GM12878 (cell line): ENCODE measurements at regions not wholly inside any gene's neighbourhood (a gene's known extent, or its start where the extent isn't known, plus 50 kb on each side); places are given as distances from the start of the nearest gene placed in this dataset.

Experiments used
- ATAC-seq: fragments of 200-7000 bp; cut with Tn5 transposase; 3 replicates; pipeline ENCODE4 v1.9.1; 2020; ENCODE audit warnings: mild to moderate bottlenecking, moderate library complexity
- BruUV-seq: library from RNA; stranded (reverse); fragments of 400-500 nt; replicated peaks from 2 replicates; lab custom pipeline; 2021; lab: Mats Ljungman, UMichigan
- CTCF ChIA-PET: fragments of 300-600 bp; sonication (Branson Sonifier 250); formaldehyde crosslinking; extraction: SDS; loops from one replicate; lab custom pipeline; 2021; ENCODE audit warnings: inconsistent platforms; lab: Yijun Ruan, JAX
- POLR2A ChIA-PET: fragments of 350-600 bp; formaldehyde crosslinking; extraction: SDS; loops from one replicate; lab custom pipeline; 2021; ENCODE audit warnings: inconsistent platforms; lab: Charles Lee
- RAD21 ChIA-PET: fragments of 300-600 bp; sonication (Branson Sonifier 250); formaldehyde crosslinking; loops from one replicate; lab custom pipeline; 2023; ENCODE audit warnings: antibody characterized with exemption; ENCODE audit not compliant: unreplicated experiment; lab: Charles Lee
- SMC1A ChIA-PET: fragments of 300-600 bp; sonication (Branson Sonifier 250); formaldehyde crosslinking; loops from one replicate; lab custom pipeline; 2023; ENCODE audit not compliant: unreplicated experiment, uncharacterized antibody; lab: Charles Lee
- DNase-seq: peaks from one replicate; pipeline ENCODE4 v3.0.0-alpha.2; 2011; ENCODE audit warnings: low read depth, low spot score
- FAIRE-seq: peaks from 3 replicates; lab custom pipeline; 2011; peaks lifted over from hg19 to GRCh38; lab: Jason Lieb, UNC
- H2AFZ ChIP-seq: 2 replicates; pipeline ENCODE4 v1.6.0; 2011; ENCODE audit warnings: low read depth, low read length, control low read depth; ENCODE audit not compliant: control insufficient read depth
- H3K27ac ChIP-seq: 2 replicates; pipeline ENCODE4 v1.5.1; 2011; ENCODE audit warnings: control low read depth; ENCODE audit not compliant: control insufficient read depth, insufficient read depth
- H3K27me3 ChIP-seq, 2 experiments: replicated peaks in 1 of 2; 2 replicates each; pipeline versions ENCODE4 v1.6.0 to v1.6.1; 2011; ENCODE audit warnings: low read length in 1 of 2; ENCODE audit not compliant: control insufficient read depth in 2 of 2, insufficient read depth in 2 of 2
- H3K36me3 ChIP-seq, 2 experiments: 2 replicates each; pipeline ENCODE4 v1.5.1; 2011; ENCODE audit warnings: low read length in 1 of 2; ENCODE audit not compliant: control insufficient read depth in 2 of 2, insufficient read depth in 2 of 2
- H3K4me1 ChIP-seq: 2 replicates; pipeline ENCODE4 v1.6.1; 2011; ENCODE audit warnings: mild to moderate bottlenecking, low read length, moderate library complexity, mixed read lengths; ENCODE audit not compliant: control insufficient read depth, insufficient read depth
- H3K4me2 ChIP-seq: 2 replicates; pipeline ENCODE4 v1.6.0; 2011; ENCODE audit warnings: control low read depth; ENCODE audit not compliant: control insufficient read depth, insufficient read depth
- H3K4me3 ChIP-seq: fragments of 200-600 bp; sonication (generic); 2 replicates; pipeline ENCODE4 v1.5.1; 2016
- H3K79me2 ChIP-seq: 2 replicates; pipeline ENCODE4 v1.6.0; 2011; ENCODE audit warnings: low read length; ENCODE audit not compliant: control insufficient read depth, insufficient read depth
- H3K9ac ChIP-seq: 2 replicates; pipeline ENCODE4 v1.8.0; 2011; ENCODE audit warnings: low read length, control low read depth, mixed read lengths; ENCODE audit not compliant: control insufficient read depth, insufficient read depth
- H3K9me3 ChIP-seq: replicated peaks from 3 replicates; pipeline ENCODE4 v1.5.1; 2011; ENCODE audit warnings: mild to moderate bottlenecking, low read length; ENCODE audit not compliant: control insufficient read depth, insufficient read depth
- H4K20me1 ChIP-seq: 2 replicates; pipeline ENCODE4 v1.6.0; 2011; ENCODE audit not compliant: control insufficient read depth, insufficient read depth
- ASH2L ChIP-seq: fragments of 300-600, 200-600 bp; sonication (generic); IDR thresholded peaks from 2 replicates; pipeline ENCODE4 v1.6.1; 2017; ENCODE audit warnings: low read depth, mild to moderate bottlenecking, borderline replicate concordance
- EZH2 ChIP-seq: IDR thresholded peaks from 2 replicates; pipeline ENCODE4 v1.6.1; 2012; ENCODE audit warnings: low read depth, mild to moderate bottlenecking, control low read depth, inconsistent platforms, low read length, borderline replicate concordance; ENCODE audit not compliant: control insufficient read depth
- IRF4 ChIP-seq: IDR thresholded peaks from 2 replicates; pipeline ENCODE4 v1.6.1; 2011; ENCODE audit warnings: low read depth, low read length
- KAT2A ChIP-seq: conservative IDR thresholded peaks from 2 replicates; pipeline ENCODE4 v1.6.1; 2011; ENCODE audit warnings: low read depth, low read length; ENCODE audit not compliant: control insufficient read depth
- MYB ChIP-seq: fragments of 150-350 bp; IDR thresholded peaks from 2 replicates; pipeline ENCODE4 v1.6.1; 2014; ENCODE audit warnings: mild to moderate bottlenecking, low read depth, low read length, borderline replicate concordance
- NRF1 ChIP-seq: conservative IDR thresholded peaks from 2 replicates; pipeline ENCODE4 v1.6.1; 2011; ENCODE audit warnings: mild to moderate bottlenecking, low read depth, low read length, improper control_type of control experiment
- SMAD5 ChIP-seq: IDR thresholded peaks from 2 replicates; pipeline ENCODE4 v1.6.1; 2016; ENCODE audit warnings: antibody characterized with exemption, low read depth
- SPI1 ChIP-seq: IDR thresholded peaks from 2 replicates; pipeline ENCODE4 v1.6.1; 2011; ENCODE audit warnings: low read depth, mild to moderate bottlenecking, low read length, moderate library complexity, borderline replicate concordance; ENCODE audit not compliant: insufficient read depth
- WGBS: methylation state at CpG from one replicate; pipeline ENCODE4 v1.1.6; 2016; ENCODE audit warnings: low lambda C conversion rate; ENCODE audit not compliant: insufficient replicate concordance, insufficient coverage; ENCODE audit errors: missing lambda C conversion rate; 5-methylcytosine and 5-hydroxymethylcytosine counted together
- in situ Hi-C: fragments of 300-500 bp; cut with MboI; formaldehyde crosslinking; loops from 9 replicates; pipeline ENCODE4 v1.14.3; 2018; ENCODE audit warnings: mixed read lengths
- intact Hi-C: fragments of 100-400 bp; cut with micrococcal nuclease; formaldehyde crosslinking; loops from one replicate; pipeline ENCODE4 v1.14.2; 2022; ENCODE audit not compliant: unreplicated experiment

- Histone ChIP-seq H3K79me2 (no peaks in the 10 kb centered on the region), H4K20me1 (no peaks in the 10 kb centered on the region), H3K4me2 (no peak overlapping the region), H3K9ac (no peak overlapping the region), H3K36me3 (no peaks in the 10 kb centered on the region), H3K4me3 (no peak overlapping the region), H3K27ac (no peak overlapping the region), H3K9me3 (no peaks in the 10 kb centered on the region), H2AFZ (no peak overlapping the region), H3K4me1 (no peaks in the 10 kb centered on the region), H3K27me3 (no peaks in the 10 kb centered on the region)
- SMC1A ChIA-PET = interaction anchor here (0.9 kb wide), 1 partner anchor 9 kb away, joined by 3 read pairs; no protein-coding TSS in a partner anchor
- BruUV-seq = no TSS peak
- 0% methylated on average over 3 of the region's 3 CpGs for WGBS
- DNase-seq = no peak
- FAIRE-seq = no peak
- intact Hi-C loops = no loop called here
- CTCF ChIA-PET = interaction anchor here (1.2 kb wide), 1 partner anchor 8 kb away, joined by 3 read pairs; no protein-coding TSS in a partner anchor
- ATAC-seq = peak; percentile 19; the same call in 1 of the 3 replicates
- RAD21 ChIA-PET = no interaction called here
- in situ Hi-C loops = no loop called here
- TF ChIP-seq SMAD5 = no peak
- no peak for TF ChIP-seq NRF1
- no peak for TF ChIP-seq SPI1
- no peak for TF ChIP-seq EZH2
- TF ChIP-seq IRF4 = no peak
- no peak for TF ChIP-seq MYB
- no peak for TF ChIP-seq ASH2L
- TF ChIP-seq KAT2A = no peak
- POLR2A ChIA-PET = no interaction called here
Measured at GRCh38 chr13:105670179-105670990, 865.1 kb downstream of the EFNB2 start.
